GM12873 (cell line): ENCODE measurements at regions not wholly inside any gene's neighbourhood (a gene's known extent, or its start where the extent isn't known, plus 50 kb on each side); places are given as distances from the start of the nearest gene placed in this dataset.

ENCODE experiments used
- TF ChIP-seq, protein P1 (sequence below): IDR thresholded peaks from 2 replicates; pipeline ENCODE4 v1.5.1; 2012; ENCODE audit warnings: low read depth, mild to moderate bottlenecking, moderate library complexity, low read length, control low read depth; ENCODE audit not compliant: insufficient read depth; ENCODE audit errors: missing control alignments

GRCh38 chr4:133003169-133003568 lies 145.9 kb upstream of the PCDH10 start:
- TF ChIP-seq, protein P1, sequence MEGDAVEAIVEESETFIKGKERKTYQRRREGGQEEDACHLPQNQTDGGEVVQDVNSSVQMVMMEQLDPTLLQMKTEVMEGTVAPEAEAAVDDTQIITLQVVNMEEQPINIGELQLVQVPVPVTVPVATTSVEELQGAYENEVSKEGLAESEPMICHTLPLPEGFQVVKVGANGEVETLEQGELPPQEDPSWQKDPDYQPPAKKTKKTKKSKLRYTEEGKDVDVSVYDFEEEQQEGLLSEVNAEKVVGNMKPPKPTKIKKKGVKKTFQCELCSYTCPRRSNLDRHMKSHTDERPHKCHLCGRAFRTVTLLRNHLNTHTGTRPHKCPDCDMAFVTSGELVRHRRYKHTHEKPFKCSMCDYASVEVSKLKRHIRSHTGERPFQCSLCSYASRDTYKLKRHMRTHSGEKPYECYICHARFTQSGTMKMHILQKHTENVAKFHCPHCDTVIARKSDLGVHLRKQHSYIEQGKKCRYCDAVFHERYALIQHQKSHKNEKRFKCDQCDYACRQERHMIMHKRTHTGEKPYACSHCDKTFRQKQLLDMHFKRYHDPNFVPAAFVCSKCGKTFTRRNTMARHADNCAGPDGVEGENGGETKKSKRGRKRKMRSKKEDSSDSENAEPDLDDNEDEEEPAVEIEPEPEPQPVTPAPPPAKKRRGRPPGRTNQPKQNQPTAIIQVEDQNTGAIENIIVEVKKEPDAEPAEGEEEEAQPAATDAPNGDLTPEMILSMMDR: no peak

DNA sequence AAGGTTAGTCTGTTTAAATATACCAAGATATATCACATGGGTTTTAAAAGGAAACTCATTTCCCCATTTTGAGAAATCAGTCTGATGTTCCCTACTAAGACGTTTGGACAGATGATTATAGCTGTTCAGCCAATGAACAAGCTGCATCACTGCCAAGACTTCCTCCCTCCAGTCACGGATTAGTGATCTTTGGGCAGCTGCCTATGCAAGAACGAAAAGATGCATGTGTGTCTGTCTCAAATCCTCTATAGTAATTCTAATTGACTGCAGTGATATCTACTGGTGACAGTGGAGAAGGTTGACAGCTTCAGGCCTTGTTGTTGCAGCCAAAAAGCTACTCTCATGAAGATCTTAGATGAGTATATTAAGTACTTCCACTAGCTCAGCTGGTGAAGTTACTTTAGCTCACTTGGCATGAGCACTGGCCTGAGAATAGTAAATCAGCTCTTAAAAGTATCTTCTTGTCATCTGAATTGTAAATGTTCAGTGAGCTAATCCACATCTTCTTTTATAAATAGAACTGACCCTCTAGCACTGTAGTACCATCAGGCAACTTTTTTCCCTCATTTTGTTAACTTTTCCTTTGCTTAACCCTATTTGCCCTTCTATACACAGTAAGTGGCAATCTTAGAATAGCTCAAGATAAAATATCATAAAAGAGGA lies 134.5 kb upstream of the PCDH10 start:
- TF ChIP-seq, protein P1: no peak

- TF ChIP-seq, protein P1: no peak
Observed at GRCh38 chr4:133045288-133045687, 103.8 kb upstream of the PCDH10 start.

GRCh38 chr4:133046156-133046555 lies 102.9 kb upstream of the PCDH10 start:
- TF ChIP-seq, protein P1: no peak

- TF ChIP-seq, protein P1: no peak
Observed at GRCh38 chr4:133058701-133059100, 90.4 kb upstream of the PCDH10 start.

GRCh38 chr4:133059117-133059516 lies 90.0 kb upstream of the PCDH10 start:
- TF ChIP-seq, protein P1: no peak

GRCh38 chr4:133062851-133063250 lies 86.2 kb upstream of the PCDH10 start:
- TF ChIP-seq, protein P1: no peak
